PC-9 (cell line): ENCODE measurements at regions not wholly inside any gene's neighbourhood (a gene's known extent, or its start where the extent isn't known, plus 50 kb on each side); places are given as distances from the start of the nearest gene placed in this dataset.

Source experiments
- BruUV-seq: library from RNA; stranded (reverse); fragments of 400-500 nt; replicated peaks from 2 replicates; lab custom pipeline; 2021; lab: Mats Ljungman, UMichigan
- CTCF ChIA-PET: fragments of 300-600 bp; sonication (Branson Sonifier 250); formaldehyde crosslinking; loops from one replicate; lab custom pipeline; 2022; ENCODE audit warnings: antibody characterized with exemption; lab: Charles Lee
- POLR2A ChIA-PET: fragments of 300-600 bp; sonication (Branson Sonifier 250); formaldehyde crosslinking; loops from one replicate; lab custom pipeline; 2022; ENCODE audit warnings: antibody characterized with exemption; ENCODE audit not compliant: unreplicated experiment; lab: Charles Lee
- DNase-seq, 2 experiments: peaks; one replicate each; pipeline versions ENCODE4 v3.0.0 to v3.0.0-alpha.2; 2015 to 2022; ENCODE audit warnings: mixed read lengths in 1 of 2
- H2AFZ ChIP-seq: fragments of 200-600 bp; sonication (generic); 2 replicates; pipeline ENCODE4 v1.8.1; 2017; ENCODE audit warnings: antibody characterized with exemption
- H3F3A ChIP-seq: fragments of 200-600 bp; sonication (generic); 2 replicates; pipeline ENCODE4 v1.8.1; 2017; ENCODE audit warnings: antibody characterized with exemption, mild to moderate bottlenecking, low read depth; ENCODE audit not compliant: insufficient read depth
- H3K27ac ChIP-seq: fragments of 200-600 bp; sonication (generic); 2 replicates; pipeline ENCODE4 v1.6.1; 2016; ENCODE audit warnings: mixed run types
- H3K27me3 ChIP-seq: fragments of 200-600 bp; sonication (generic); 2 replicates; pipeline ENCODE4 v1.6.1; 2016; ENCODE audit warnings: low read depth, mixed run types; ENCODE audit not compliant: insufficient read depth
- H3K36me3 ChIP-seq: fragments of 200-600 bp; sonication (generic); 2 replicates; pipeline ENCODE4 v1.6.1; 2016; ENCODE audit warnings: low read depth, mixed run types
- H3K4me1 ChIP-seq: fragments of 200-600 bp; sonication (generic); replicated peaks from 2 replicates; pipeline ENCODE4 v1.6.1; 2016; ENCODE audit warnings: mixed run types; ENCODE audit not compliant: insufficient read depth
- H3K4me2 ChIP-seq: fragments of 200-600 bp; sonication (generic); 2 replicates; pipeline ENCODE4 v1.6.1; 2017; ENCODE audit warnings: mixed run types
- H3K4me3 ChIP-seq: fragments of 200-600 bp; sonication (generic); 2 replicates; pipeline ENCODE4 v1.6.1; 2016; ENCODE audit warnings: mixed run types
- H3K79me2 ChIP-seq: fragments of 200-600 bp; sonication (generic); 2 replicates; pipeline ENCODE4 v1.6.1; 2017; ENCODE audit warnings: low read depth, mixed run types
- H3K9me2 ChIP-seq: fragments of 200-600 bp; sonication (generic); 2 replicates; pipeline ENCODE4 v1.8.1; 2017; ENCODE audit warnings: mild to moderate bottlenecking; ENCODE audit not compliant: insufficient read depth
- H3K9me3 ChIP-seq: fragments of 200-600 bp; sonication (generic); 2 replicates; pipeline ENCODE4 v1.8.1; 2016; ENCODE audit warnings: low read depth; ENCODE audit not compliant: insufficient read depth
- H4K20me1 ChIP-seq: fragments of 200-600 bp; sonication (generic); 2 replicates; pipeline ENCODE4 v1.8.1; 2017; ENCODE audit not compliant: insufficient read depth
- CTCF ChIP-seq: fragments of 200-600 bp; sonication (generic); conservative IDR thresholded peaks from 2 replicates; pipeline ENCODE4 v1.6.1; 2017; ENCODE audit warnings: mixed run types, antibody characterized with exemption, mild to moderate bottlenecking, moderate library complexity
- EZH2 ChIP-seq: fragments of 200-600 bp; sonication (generic); IDR thresholded peaks from 2 replicates; pipeline ENCODE4 v1.8.0; 2017; ENCODE audit warnings: antibody characterized with exemption, low read depth
- intact Hi-C: fragments of 100-400 bp; cut with micrococcal nuclease; formaldehyde crosslinking; loops from one replicate; pipeline ENCODE4 v1.10.0; 2022; ENCODE audit not compliant: unreplicated experiment

GRCh38 chr6:144721232-144721631 lies 436.1 kb downstream of the UTRN start:
- Histone ChIP-seq H3K4me3 (no peak overlapping the region), H3F3A (no peaks in the 10 kb centered on the region), H3K4me1 (0 out of 2 replicates have a peak, but pooled peaks cover under 1% of the 10 kb centered on the region), H3K27me3 (no peaks in the 10 kb centered on the region), H3K79me2 (no peaks in the 10 kb centered on the region), H4K20me1 (no peaks in the 10 kb centered on the region), H2AFZ (no peak overlapping the region), H3K36me3 (no peaks in the 10 kb centered on the region), H3K27ac (no peak overlapping the region), H3K4me2 (no peak overlapping the region), H3K9me2 (no peaks in the 10 kb centered on the region), H3K9me3 (0 out of 2 replicates have a peak, but pooled peaks cover 4% of the 10 kb centered on the region)
- BruUV-seq = no TSS peak
- TF ChIP-seq CTCF = no peak
- no peak for TF ChIP-seq EZH2
- intact Hi-C loops = no loop called here
- POLR2A ChIA-PET = no interaction called here
- CTCF ChIA-PET = no interaction called here
- no peak for DNase-seq

- DNase-seq = no peak
- TF ChIP-seq EZH2 = no peak
- TF ChIP-seq CTCF = no peak
- Histone ChIP-seq H3K4me3 (no peak overlapping the region), H3K79me2 (no peaks in the 10 kb centered on the region), H3K9me2 (no peaks in the 10 kb centered on the region), H3K27ac (no peak overlapping the region), H4K20me1 (no peaks in the 10 kb centered on the region), H3K27me3 (no peaks in the 10 kb centered on the region), H3K4me1 (0 out of 2 replicates have a peak, but pooled peaks cover 3% of the 10 kb centered on the region), H2AFZ (no peak overlapping the region), H3K4me2 (no peak overlapping the region), H3K9me3 (0 out of 2 replicates have a peak, but pooled peaks cover 4% of the 10 kb centered on the region), H3K36me3 (no peaks in the 10 kb centered on the region), H3F3A (no peaks in the 10 kb centered on the region)
- CTCF ChIA-PET = no interaction called here
- no TSS peak for BruUV-seq
- POLR2A ChIA-PET = no interaction called here
- intact Hi-C loops = no loop called here
Measured at GRCh38 chr6:144722154-144722737, 437.1 kb downstream of the UTRN start.

GRCh38 chr6:144722925-144723324 lies 437.8 kb downstream of the UTRN start:
- DNase-seq = no peak
- intact Hi-C loops = no loop called here
- Histone ChIP-seq H3K9me3 (0 out of 2 replicates have a peak, but pooled peaks cover 4% of the 10 kb centered on the region), H3K4me1 (0 out of 2 replicates have a peak, but pooled peaks cover 3% of the 10 kb centered on the region), H3K27ac (no peak overlapping the region), H4K20me1 (no peaks in the 10 kb centered on the region), H3K79me2 (no peaks in the 10 kb centered on the region), H3K9me2 (no peaks in the 10 kb centered on the region), H3K4me2 (no peak overlapping the region), H2AFZ (no peak overlapping the region), H3K27me3 (no peaks in the 10 kb centered on the region), H3K4me3 (no peak overlapping the region), H3K36me3 (no peaks in the 10 kb centered on the region), H3F3A (no peaks in the 10 kb centered on the region)
- POLR2A ChIA-PET = no interaction called here
- CTCF ChIA-PET = no interaction called here
- TF ChIP-seq EZH2 = no peak
- TF ChIP-seq CTCF = no peak
- BruUV-seq = no TSS peak
